ENCODE measurements at regions not wholly inside any gene's neighbourhood (a gene's known extent, or its start where the extent isn't known, plus 50 kb on each side); places are given as distances from the start of the nearest gene placed in this dataset.
"Not testable (repeated sequence)": the region's sequence is repeated elsewhere in the genome, so short reads cannot be mapped to it uniquely, and the experiment has no call there.

DNA sequence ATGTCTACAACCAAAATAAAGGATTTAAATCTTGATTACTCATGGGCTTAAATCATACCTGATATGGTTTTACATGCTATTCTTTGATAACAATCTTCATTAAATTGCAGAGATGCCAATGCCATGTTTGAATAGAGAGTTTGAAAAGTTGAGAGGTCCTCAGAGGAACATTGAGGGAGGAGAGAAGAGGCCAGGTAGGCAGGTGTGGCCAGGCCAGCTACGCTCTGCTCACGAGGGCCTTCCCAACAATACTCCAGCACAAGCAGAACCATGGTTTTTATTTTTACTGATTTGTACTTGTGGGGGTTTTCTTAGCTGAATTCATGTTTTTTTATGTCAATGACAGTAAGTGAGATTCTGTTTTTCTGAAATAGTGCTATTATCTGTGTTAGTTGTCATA is 158.1 kb upstream of the RFC3 start:
- H3K27ac ChIP-seq, result no peak overlapping the region
- no peak overlapping the region for H3K4me3 ChIP-seq
- H3K36me3 ChIP-seq (ENCODE audit: insufficient read depth, low read length), result no peaks in the 10 kb centered on the region
- DNase-seq (ENCODE audit: low read depth, low spot score), result no peak
- H3K9me3 ChIP-seq (ENCODE audit: low read depth, low read length), result no peaks in the 10 kb centered on the region
- TF ChIP-seq POLR2AphosphoS5 (IDR thresholded peaks at IDR 0.05; ENCODE audit: borderline replicate concordance, low read depth, low read length) (no peak), FOXP2 (optimal IDR thresholded peaks at IDR 0.05; ENCODE audit: control extremely low read depth, extremely low read length, insufficient read depth) (no peak), EZH2 (IDR thresholded peaks at IDR 0.05) (no peak)
- no peak overlapping the region for H3K9ac ChIP-seq (ENCODE audit: insufficient read length)

DNA sequence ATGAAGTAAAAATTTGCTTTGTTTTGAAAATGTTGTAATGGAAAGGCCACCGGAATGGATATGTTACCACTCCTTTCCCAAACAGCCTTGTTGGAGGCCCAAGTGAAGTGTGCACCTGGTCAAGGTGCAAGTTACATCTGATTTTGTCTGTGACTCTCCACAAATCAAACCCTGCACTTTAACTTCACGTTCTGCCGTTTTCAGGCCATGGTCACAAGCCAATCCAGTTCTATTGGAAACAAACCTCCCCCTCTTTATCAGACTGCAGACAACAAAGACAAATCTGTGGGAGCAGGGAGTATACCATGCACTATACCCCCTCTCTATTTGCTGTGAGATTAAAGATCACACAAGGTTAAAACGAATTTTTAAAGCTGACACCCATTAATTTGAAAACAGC is 155.6 kb upstream of the RFC3 start:
- no peak for DNase-seq (ENCODE audit: low read depth, low spot score)
- H3K4me3 ChIP-seq, result no peak overlapping the region
- H3K36me3 ChIP-seq (ENCODE audit: insufficient read depth, low read length), result no peaks in the 10 kb centered on the region
- H3K27ac ChIP-seq, result no peak overlapping the region
- no peaks in the 10 kb centered on the region for H3K9me3 ChIP-seq (ENCODE audit: low read depth, low read length)
- TF ChIP-seq POLR2AphosphoS5 (IDR thresholded peaks at IDR 0.05; ENCODE audit: borderline replicate concordance, low read depth, low read length), result no peak
- TF ChIP-seq FOXP2 (optimal IDR thresholded peaks at IDR 0.05; ENCODE audit: control extremely low read depth, extremely low read length, insufficient read depth), result no peak
- no peak for TF ChIP-seq EZH2 (IDR thresholded peaks at IDR 0.05)
- no peak overlapping the region for H3K9ac ChIP-seq (ENCODE audit: insufficient read length)

DNA sequence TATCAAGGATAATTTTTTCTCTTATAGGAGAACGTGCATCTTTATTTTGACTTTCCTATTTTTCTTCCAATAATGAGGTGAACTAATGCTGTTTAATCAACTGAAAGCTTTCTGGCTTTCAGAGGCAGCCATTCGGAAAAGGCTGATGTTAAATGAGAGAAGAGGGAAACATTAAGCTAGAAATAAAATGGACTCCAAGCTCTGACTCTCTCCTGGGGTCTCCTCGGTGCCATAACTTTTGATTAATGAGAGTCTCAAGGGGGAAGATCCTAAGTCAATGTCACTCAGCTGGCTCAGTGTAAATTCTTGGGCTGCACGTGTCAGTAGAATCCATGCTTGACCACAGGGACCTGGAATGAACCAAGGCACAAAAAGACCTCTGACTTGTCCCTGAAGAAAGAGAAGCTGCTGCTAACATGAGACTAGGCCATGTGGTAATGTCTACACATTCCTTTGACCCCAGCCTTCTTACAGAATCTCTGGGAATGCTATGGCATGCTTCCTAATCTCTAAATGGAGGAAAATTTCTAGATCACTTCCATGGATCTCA is 152.2 kb upstream of the RFC3 start:
- H3K27ac ChIP-seq, result no peak overlapping the region
- H3K9ac ChIP-seq (ENCODE audit: insufficient read length), result no peak overlapping the region
- no peak for TF ChIP-seq POLR2AphosphoS5 (IDR thresholded peaks at IDR 0.05; ENCODE audit: borderline replicate concordance, low read depth, low read length)
- no peak for TF ChIP-seq FOXP2 (optimal IDR thresholded peaks at IDR 0.05; ENCODE audit: control extremely low read depth, extremely low read length, insufficient read depth)
- TF ChIP-seq EZH2 (IDR thresholded peaks at IDR 0.05), result no peak
- no peaks in the 10 kb centered on the region for H3K9me3 ChIP-seq (ENCODE audit: low read depth, low read length)
- no peaks in the 10 kb centered on the region for H3K36me3 ChIP-seq (ENCODE audit: insufficient read depth, low read length)
- no peak overlapping the region for H3K4me3 ChIP-seq
- DNase-seq (ENCODE audit: low read depth, low spot score), result no peak

DNA sequence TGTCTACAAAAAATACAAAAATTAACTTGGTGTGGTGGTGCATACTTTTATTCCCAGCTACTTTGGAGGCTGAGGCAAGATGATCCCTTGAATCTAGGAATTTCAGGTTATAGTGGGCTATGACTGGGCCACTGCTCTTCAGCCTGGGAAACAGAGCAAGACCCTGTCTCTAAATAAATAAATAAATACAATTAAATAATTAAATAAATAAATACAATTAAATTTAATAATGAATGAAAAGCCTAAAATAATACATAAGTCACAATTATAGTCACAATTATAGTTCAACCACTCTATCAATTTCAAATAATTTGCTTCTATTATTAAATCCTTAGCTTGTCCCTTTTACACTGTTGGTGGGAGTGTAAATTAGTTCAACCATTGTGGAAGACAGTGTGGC is 146.4 kb upstream of the RFC3 start:
- no peak overlapping the region for H3K4me3 ChIP-seq
- TF ChIP-seq EZH2 (IDR thresholded peaks at IDR 0.05) (no peak), POLR2AphosphoS5 (IDR thresholded peaks at IDR 0.05; ENCODE audit: borderline replicate concordance, low read depth, low read length) (no peak), FOXP2 (optimal IDR thresholded peaks at IDR 0.05; ENCODE audit: control extremely low read depth, extremely low read length, insufficient read depth) (no peak)
- no peak for DNase-seq (ENCODE audit: low read depth, low spot score)
- H3K36me3 ChIP-seq (ENCODE audit: insufficient read depth, low read length), result no peaks in the 10 kb centered on the region
- no peaks in the 10 kb centered on the region for H3K9me3 ChIP-seq (ENCODE audit: low read depth, low read length)
- H3K9ac ChIP-seq (ENCODE audit: insufficient read length), result no peak overlapping the region
- H3K27ac ChIP-seq, result no peak overlapping the region

DNA sequence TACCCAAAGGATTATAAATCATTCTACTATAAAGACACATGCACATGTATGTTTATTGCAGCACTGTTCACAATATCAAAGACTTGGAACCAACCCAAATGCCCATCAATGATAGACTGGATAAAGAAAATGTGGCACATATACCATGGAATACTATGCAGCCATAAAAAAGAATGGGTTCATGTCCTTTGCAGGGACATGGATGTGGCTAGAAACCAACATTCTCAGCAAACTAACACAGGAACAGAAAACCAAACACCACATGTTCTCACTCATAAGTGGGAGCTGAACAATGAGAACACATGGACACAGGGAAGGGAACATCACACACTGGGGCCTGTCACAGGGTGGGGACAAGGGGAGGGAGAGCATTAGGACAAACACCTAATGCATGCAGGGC is 145.9 kb upstream of the RFC3 start:
- not testable (repeated sequence) for H3K36me3 ChIP-seq (ENCODE audit: insufficient read depth, low read length)

DNA sequence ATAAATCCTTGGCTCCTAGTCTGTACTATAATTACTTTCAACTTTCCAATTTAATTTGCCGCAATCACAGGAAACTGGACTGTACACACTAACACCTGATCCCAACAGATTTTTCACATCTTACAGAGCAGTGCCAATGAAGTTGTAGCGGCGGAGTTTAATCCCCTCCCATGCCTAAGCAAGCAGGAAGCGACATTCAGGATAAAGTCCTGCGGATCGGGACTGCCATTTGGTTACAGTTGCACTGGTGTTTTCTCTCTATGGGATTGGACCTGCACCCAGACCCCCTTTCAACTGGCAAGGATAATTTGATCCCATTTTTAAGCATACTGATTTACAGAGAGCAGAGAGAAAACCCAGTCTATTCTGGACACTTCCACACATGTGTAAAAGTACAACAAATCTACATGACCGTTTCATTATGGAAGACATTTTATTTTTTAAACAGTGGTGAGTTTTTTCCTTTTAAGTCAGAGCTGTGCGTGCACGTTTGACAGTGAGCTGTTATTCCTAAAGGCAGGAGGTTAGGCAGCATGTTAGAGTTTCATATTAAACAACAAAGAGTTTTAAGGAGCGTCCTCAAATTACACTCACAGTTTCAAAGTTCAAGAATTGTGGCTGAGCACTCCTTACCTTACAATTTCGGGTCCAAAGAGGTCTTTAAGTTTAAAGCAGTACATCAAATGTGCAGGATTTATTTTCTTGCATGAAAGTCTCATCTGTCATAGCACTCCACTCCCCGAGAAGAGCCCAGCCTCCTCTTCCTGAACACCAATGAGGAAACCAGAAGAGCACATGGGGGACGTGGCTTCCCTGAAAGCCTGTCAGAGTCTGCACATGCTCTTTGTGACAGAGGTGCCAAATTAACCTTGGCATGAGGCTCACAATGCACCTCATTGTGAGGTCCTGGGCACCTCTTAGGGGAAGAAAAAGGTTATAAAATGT is 141.6 kb upstream of the RFC3 start:
- Histone ChIP-seq H3K27ac (no peak overlapping the region), H3K4me3 (0 out of 2 replicates have a peak overlapping the region, but pooled peaks have one; percentile 37)

More for the DNA sequence above, 145.9 kb upstream of the RFC3 start:
- H3K9ac ChIP-seq (ENCODE audit: insufficient read length); H3K4me3 ChIP-seq; DNase-seq (ENCODE audit: low read depth, low spot score); H3K27ac ChIP-seq; H3K9me3 ChIP-seq (ENCODE audit: low read depth, low read length): not testable (repeated sequence)

DNA sequence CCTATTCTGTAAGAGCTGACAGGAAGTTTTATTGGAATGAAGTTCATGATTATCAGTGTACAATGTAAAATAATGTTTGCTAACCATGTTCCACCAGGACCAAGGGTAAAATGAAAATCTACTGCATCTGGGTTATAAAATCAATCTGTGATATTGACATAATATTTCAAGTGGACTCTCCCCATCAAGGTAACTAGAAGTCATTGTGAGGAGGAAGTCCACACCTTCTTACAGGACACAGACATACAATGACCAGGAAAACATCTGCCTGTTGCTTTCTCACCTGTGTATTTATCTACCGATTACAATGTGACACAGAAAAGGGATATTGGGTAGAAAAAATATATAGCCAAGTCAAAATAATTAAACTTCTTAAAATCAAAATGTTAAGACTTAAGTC is 140.7 kb upstream of the RFC3 start:
- no peak for DNase-seq (ENCODE audit: low read depth, low spot score)
- H3K9ac ChIP-seq (ENCODE audit: insufficient read length), result no peak overlapping the region
- H3K4me3 ChIP-seq, result no peak overlapping the region
- H3K27ac ChIP-seq, result no peak overlapping the region
- H3K9me3 ChIP-seq (ENCODE audit: low read depth, low read length), result no peaks in the 10 kb centered on the region
- no peak for TF ChIP-seq FOXP2 (optimal IDR thresholded peaks at IDR 0.05; ENCODE audit: control extremely low read depth, extremely low read length, insufficient read depth)
- TF ChIP-seq EZH2 (IDR thresholded peaks at IDR 0.05), result no peak
- no peak for TF ChIP-seq POLR2AphosphoS5 (IDR thresholded peaks at IDR 0.05; ENCODE audit: borderline replicate concordance, low read depth, low read length)
- H3K36me3 ChIP-seq (ENCODE audit: insufficient read depth, low read length), result no peaks in the 10 kb centered on the region

More for the DNA sequence above, 141.6 kb upstream of the RFC3 start:
- Histone ChIP-seq H3K36me3 (ENCODE audit: insufficient read depth, low read length) (no peaks in the 10 kb centered on the region), H3K9ac (ENCODE audit: insufficient read length) (no peak overlapping the region), H3K9me3 (ENCODE audit: low read depth, low read length) (no peaks in the 10 kb centered on the region)
- no peak for TF ChIP-seq POLR2AphosphoS5 (IDR thresholded peaks at IDR 0.05; ENCODE audit: borderline replicate concordance, low read depth, low read length)
- TF ChIP-seq FOXP2 (optimal IDR thresholded peaks at IDR 0.05; ENCODE audit: control extremely low read depth, extremely low read length, insufficient read depth), result no peak
- TF ChIP-seq EZH2 (IDR thresholded peaks at IDR 0.05), result no peak
- no peak for DNase-seq (ENCODE audit: low read depth, low spot score)

DNA sequence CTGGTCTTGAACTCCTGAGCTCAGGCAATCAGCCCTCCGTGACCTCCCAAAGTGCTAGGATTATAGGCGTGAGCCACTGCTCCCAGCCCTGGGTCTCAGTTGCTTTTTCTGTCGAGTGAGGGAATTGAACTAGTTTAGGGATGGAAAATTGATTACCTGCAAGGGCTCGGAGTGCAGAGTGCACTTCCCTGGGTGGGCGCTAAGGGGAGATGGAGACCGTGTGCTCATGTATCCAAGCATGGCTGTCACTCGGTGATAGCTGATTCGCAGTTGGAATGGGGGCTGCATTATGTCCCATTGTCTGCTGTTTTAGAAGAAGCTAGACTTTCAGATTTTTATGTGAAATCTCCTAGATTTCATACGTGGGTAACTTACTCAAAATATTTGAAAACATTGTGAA is 139.9 kb upstream of the RFC3 start:
- H3K36me3 ChIP-seq (ENCODE audit: insufficient read depth, low read length), result no peaks in the 10 kb centered on the region
- H3K9me3 ChIP-seq (ENCODE audit: low read depth, low read length), result no peaks in the 10 kb centered on the region
- TF ChIP-seq FOXP2 (optimal IDR thresholded peaks at IDR 0.05; ENCODE audit: control extremely low read depth, extremely low read length, insufficient read depth) (no peak), EZH2 (IDR thresholded peaks at IDR 0.05) (no peak)
- H3K27ac ChIP-seq, result no peak overlapping the region
- H3K9ac ChIP-seq (ENCODE audit: insufficient read length), result no peak overlapping the region
- no peak overlapping the region for H3K4me3 ChIP-seq
- DNase-seq (ENCODE audit: low read depth, low spot score), result no peak

All from SK-N-MC (cell line).